ENCODE measurements at regions not wholly inside any gene's neighbourhood (a gene's known extent, or its start where the extent isn't known, plus 50 kb on each side); places are given as distances from the start of the nearest gene placed in this dataset.

- H3K27ac ChIP-seq (replicated peaks) = no peak overlapping the region
- H3K27me3 ChIP-seq (ENCODE audit: insufficient read depth, poor library complexity, severe bottlenecking) = no peaks in the 10 kb centered on the region
- H3K4me3 ChIP-seq (replicated peaks; ENCODE audit: insufficient read depth, low read length) = no peak overlapping the region
- TF ChIP-seq REST (IDR thresholded peaks at IDR 0.05; ENCODE audit: insufficient replicate concordance, low read depth) (no peak), SPI1 (IDR thresholded peaks at IDR 0.05; ENCODE audit: borderline replicate concordance, low read depth) (no peak), GABPA (IDR thresholded peaks at IDR 0.05; ENCODE audit: low read depth) (no peak), POLR2AphosphoS5 (IDR thresholded peaks at IDR 0.05; ENCODE audit: low read depth) (no peak), CTCF (IDR thresholded peaks at IDR 0.05; ENCODE audit: insufficient read depth, low read length) (no peak)
- DNase-seq (ENCODE audit: low read depth in 1 of 2, low spot score in 1 of 2) = no peak
Measured at GRCh38 chr2:234293973-234294372, 202.9 kb downstream of the ARL4C start.

- Histone ChIP-seq H3K4me3 (replicated peaks; ENCODE audit: insufficient read depth, low read length) (no peak overlapping the region), H3K27me3 (ENCODE audit: insufficient read depth, poor library complexity, severe bottlenecking) (no peaks in the 10 kb centered on the region), H3K27ac (replicated peaks) (peak overlapping the region; percentile 73)
- no peak for DNase-seq (ENCODE audit: low read depth in 1 of 2, low spot score in 1 of 2)
- TF ChIP-seq CTCF (IDR thresholded peaks at IDR 0.05; ENCODE audit: insufficient read depth, low read length) (no peak), REST (IDR thresholded peaks at IDR 0.05; ENCODE audit: insufficient replicate concordance, low read depth) (no peak), SPI1 (IDR thresholded peaks at IDR 0.05; ENCODE audit: borderline replicate concordance, low read depth) (no peak), POLR2AphosphoS5 (IDR thresholded peaks at IDR 0.05; ENCODE audit: low read depth) (no peak), GABPA (IDR thresholded peaks at IDR 0.05; ENCODE audit: low read depth) (no peak)
Measured at GRCh38 chr2:234292962-234293243, 204.0 kb downstream of the ARL4C start.

- peak; percentile 59 to 63 for DNase-seq (ENCODE audit: low read depth in 1 of 2, low spot score in 1 of 2)
- Histone ChIP-seq H3K4me3 (replicated peaks; ENCODE audit: insufficient read depth, low read length) (no peak overlapping the region), H3K27ac (replicated peaks) (peak overlapping the region; percentile 73)
Measured at GRCh38 chr2:234292205-234292961, 204.5 kb downstream of the ARL4C start.

More at GRCh38 chr2:234292205-234292961, 204.5 kb downstream of the ARL4C start:
- H3K27me3 ChIP-seq (ENCODE audit: insufficient read depth, poor library complexity, severe bottlenecking) = no peaks in the 10 kb centered on the region
- no peak for TF ChIP-seq REST (IDR thresholded peaks at IDR 0.05; ENCODE audit: insufficient replicate concordance, low read depth)
- no peak for TF ChIP-seq POLR2AphosphoS5 (IDR thresholded peaks at IDR 0.05; ENCODE audit: low read depth)
- no peak for TF ChIP-seq GABPA (IDR thresholded peaks at IDR 0.05; ENCODE audit: low read depth)
- TF ChIP-seq SPI1 (IDR thresholded peaks at IDR 0.05; ENCODE audit: borderline replicate concordance, low read depth) = peak; percentile 71; the same call in 1 of the 2 replicates
- no peak for TF ChIP-seq CTCF (IDR thresholded peaks at IDR 0.05; ENCODE audit: insufficient read depth, low read length)
